ENCODE measurements at regions not wholly inside any gene's neighbourhood (a gene's known extent, or its start where the extent isn't known, plus 50 kb on each side); places are given as distances from the start of the nearest gene placed in this dataset.

GRCh38 chr9:108374626-108375025, 481.2 kb downstream of the ACTL7B start:
- peaks cover 4% of the 10 kb centered on the region for H3K4me1 ChIP-seq (ENCODE audit: insufficient read depth, insufficient read length)
- H3K9ac ChIP-seq (ENCODE audit: insufficient read length, low read depth): no peak overlapping the region
- no peaks in the 10 kb centered on the region for H3K27me3 ChIP-seq (ENCODE audit: insufficient read depth, insufficient read length)
- no peak overlapping the region for H3K4me3 ChIP-seq (ENCODE audit: insufficient read length, low read depth)
- no peak for DNase-seq (ENCODE audit: low read depth, low spot score)
- H3K36me3 ChIP-seq (ENCODE audit: insufficient read depth, insufficient read length, low read length): no peaks in the 10 kb centered on the region
- no peak for TF ChIP-seq ZNF274 (IDR thresholded peaks at IDR 0.05; ENCODE audit: low read depth, low read length)
- TF ChIP-seq SUZ12 (IDR thresholded peaks at IDR 0.05; ENCODE audit: extremely low read depth, insufficient read depth, insufficient read length): no peak
- TF ChIP-seq YY1 (IDR thresholded peaks at IDR 0.05; ENCODE audit: insufficient read depth, insufficient read length): no peak
- peaks cover 4% of the 10 kb centered on the region; the same call in 1 of the 2 replicates for H3K9me3 ChIP-seq (ENCODE audit: insufficient read depth, low read length)

- DNase-seq (ENCODE audit: low read depth, low spot score): no peak
- Histone ChIP-seq H3K4me3 (ENCODE audit: insufficient read length, low read depth) (no peak overlapping the region), H3K9ac (ENCODE audit: insufficient read length, low read depth) (no peak overlapping the region), H3K36me3 (ENCODE audit: insufficient read depth, insufficient read length, low read length) (no peaks in the 10 kb centered on the region), H3K27me3 (ENCODE audit: insufficient read depth, insufficient read length) (no peaks in the 10 kb centered on the region), H3K9me3 (ENCODE audit: insufficient read depth, low read length) (no peaks in the 10 kb centered on the region), H3K4me1 (ENCODE audit: insufficient read depth, insufficient read length) (no peaks in the 10 kb centered on the region)
- no peak for TF ChIP-seq ZNF274 (IDR thresholded peaks at IDR 0.05; ENCODE audit: low read depth, low read length)
- no peak for TF ChIP-seq YY1 (IDR thresholded peaks at IDR 0.05; ENCODE audit: insufficient read depth, insufficient read length)
- TF ChIP-seq SUZ12 (IDR thresholded peaks at IDR 0.05; ENCODE audit: extremely low read depth, insufficient read depth, insufficient read length): no peak
Observed at GRCh38 chr9:108367188-108367587, 488.6 kb downstream of the ACTL7B start.

GRCh38 chr9:108363311-108363710, 492.5 kb downstream of the ACTL7B start:
- H3K4me3 ChIP-seq (ENCODE audit: insufficient read length, low read depth): no peak overlapping the region
- DNase-seq (ENCODE audit: low read depth, low spot score): no peak
- TF ChIP-seq YY1 (IDR thresholded peaks at IDR 0.05; ENCODE audit: insufficient read depth, insufficient read length) (no peak), ZNF274 (IDR thresholded peaks at IDR 0.05; ENCODE audit: low read depth, low read length) (no peak), SUZ12 (IDR thresholded peaks at IDR 0.05; ENCODE audit: extremely low read depth, insufficient read depth, insufficient read length) (no peak)
- H3K9ac ChIP-seq (ENCODE audit: insufficient read length, low read depth): no peak overlapping the region
- H3K9me3 ChIP-seq (ENCODE audit: insufficient read depth, low read length): no peaks in the 10 kb centered on the region
- no peaks in the 10 kb centered on the region for H3K27me3 ChIP-seq (ENCODE audit: insufficient read depth, insufficient read length)
- no peaks in the 10 kb centered on the region for H3K36me3 ChIP-seq (ENCODE audit: insufficient read depth, insufficient read length, low read length)
- H3K4me1 ChIP-seq (ENCODE audit: insufficient read depth, insufficient read length): no peaks in the 10 kb centered on the region

GRCh38 chr9:108360304-108360703, 495.5 kb downstream of the ACTL7B start:
- DNase-seq (ENCODE audit: low read depth, low spot score): no peak
- no peak for TF ChIP-seq SUZ12 (IDR thresholded peaks at IDR 0.05; ENCODE audit: extremely low read depth, insufficient read depth, insufficient read length)
- TF ChIP-seq ZNF274 (IDR thresholded peaks at IDR 0.05; ENCODE audit: low read depth, low read length): no peak
- no peak for TF ChIP-seq YY1 (IDR thresholded peaks at IDR 0.05; ENCODE audit: insufficient read depth, insufficient read length)
- H3K4me3 ChIP-seq (ENCODE audit: insufficient read length, low read depth): no peak overlapping the region
- no peaks in the 10 kb centered on the region for H3K4me1 ChIP-seq (ENCODE audit: insufficient read depth, insufficient read length)
- no peaks in the 10 kb centered on the region for H3K36me3 ChIP-seq (ENCODE audit: insufficient read depth, insufficient read length, low read length)
- no peak overlapping the region for H3K9ac ChIP-seq (ENCODE audit: insufficient read length, low read depth)
- no peaks in the 10 kb centered on the region for H3K27me3 ChIP-seq (ENCODE audit: insufficient read depth, insufficient read length)
- no peaks in the 10 kb centered on the region for H3K9me3 ChIP-seq (ENCODE audit: insufficient read depth, low read length)

GRCh38 chr9:108356806-108357205, 499.0 kb downstream of the ACTL7B start:
- DNase-seq (ENCODE audit: low read depth, low spot score): no peak

DNA sequence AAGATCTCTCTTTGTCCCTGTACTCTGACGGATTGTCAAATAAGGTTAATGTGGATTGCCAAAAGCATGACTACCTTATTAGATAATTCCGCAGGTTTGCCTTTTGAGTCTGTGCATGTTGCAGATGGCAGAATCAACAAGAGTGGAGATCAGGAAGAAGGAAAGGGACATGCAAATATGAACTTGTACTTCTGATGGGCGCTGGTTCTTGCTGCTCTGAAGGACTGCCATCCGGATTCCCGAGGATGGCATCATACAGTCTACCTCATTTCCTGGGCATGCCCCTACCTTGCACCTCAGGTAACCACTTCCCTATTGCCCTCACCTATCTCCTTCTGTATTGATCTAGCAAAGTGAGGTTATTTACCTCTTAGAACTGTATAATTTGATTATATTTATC, 504.2 kb downstream of the ACTL7B start:
- Histone ChIP-seq H3K9me3 (ENCODE audit: insufficient read depth, low read length) (no peaks in the 10 kb centered on the region), H3K4me3 (ENCODE audit: insufficient read length, low read depth) (no peak overlapping the region), H3K27me3 (ENCODE audit: insufficient read depth, insufficient read length) (no peaks in the 10 kb centered on the region), H3K4me1 (ENCODE audit: insufficient read depth, insufficient read length) (no peaks in the 10 kb centered on the region), H3K9ac (ENCODE audit: insufficient read length, low read depth) (no peak overlapping the region), H3K36me3 (ENCODE audit: insufficient read depth, insufficient read length, low read length) (no peaks in the 10 kb centered on the region)
- no peak for DNase-seq (ENCODE audit: low read depth, low spot score)
- TF ChIP-seq ZNF274 (IDR thresholded peaks at IDR 0.05; ENCODE audit: low read depth, low read length) (no peak), SUZ12 (IDR thresholded peaks at IDR 0.05; ENCODE audit: extremely low read depth, insufficient read depth, insufficient read length) (no peak), YY1 (IDR thresholded peaks at IDR 0.05; ENCODE audit: insufficient read depth, insufficient read length) (no peak)

More at GRCh38 chr9:108356806-108357205, 499.0 kb downstream of the ACTL7B start:
- H3K4me1 ChIP-seq (ENCODE audit: insufficient read depth, insufficient read length): no peaks in the 10 kb centered on the region
- TF ChIP-seq YY1 (IDR thresholded peaks at IDR 0.05; ENCODE audit: insufficient read depth, insufficient read length) (no peak), ZNF274 (IDR thresholded peaks at IDR 0.05; ENCODE audit: low read depth, low read length) (no peak), SUZ12 (IDR thresholded peaks at IDR 0.05; ENCODE audit: extremely low read depth, insufficient read depth, insufficient read length) (no peak)
- H3K36me3 ChIP-seq (ENCODE audit: insufficient read depth, insufficient read length, low read length): no peaks in the 10 kb centered on the region
- no peak overlapping the region for H3K9ac ChIP-seq (ENCODE audit: insufficient read length, low read depth)
- no peaks in the 10 kb centered on the region for H3K27me3 ChIP-seq (ENCODE audit: insufficient read depth, insufficient read length)
- no peak overlapping the region for H3K4me3 ChIP-seq (ENCODE audit: insufficient read length, low read depth)
- no peaks in the 10 kb centered on the region for H3K9me3 ChIP-seq (ENCODE audit: insufficient read depth, low read length)

- no peaks in the 10 kb centered on the region for H3K9me3 ChIP-seq (ENCODE audit: insufficient read depth, low read length)
- H3K27me3 ChIP-seq (ENCODE audit: insufficient read depth, insufficient read length): no peaks in the 10 kb centered on the region
- no peak for DNase-seq (ENCODE audit: low read depth, low spot score)
- no peak overlapping the region for H3K4me3 ChIP-seq (ENCODE audit: insufficient read length, low read depth)
- H3K36me3 ChIP-seq (ENCODE audit: insufficient read depth, insufficient read length, low read length): no peaks in the 10 kb centered on the region
- no peak for TF ChIP-seq ZNF274 (IDR thresholded peaks at IDR 0.05; ENCODE audit: low read depth, low read length)
- TF ChIP-seq SUZ12 (IDR thresholded peaks at IDR 0.05; ENCODE audit: extremely low read depth, insufficient read depth, insufficient read length): no peak
- TF ChIP-seq YY1 (IDR thresholded peaks at IDR 0.05; ENCODE audit: insufficient read depth, insufficient read length): no peak
- H3K9ac ChIP-seq (ENCODE audit: insufficient read length, low read depth): no peak overlapping the region
- no peaks in the 10 kb centered on the region for H3K4me1 ChIP-seq (ENCODE audit: insufficient read depth, insufficient read length)
Observed at GRCh38 chr9:108347463-108348188, 508.2 kb downstream of the ACTL7B start.

All from NT2/D1 (cell line).